Endothelial cell of umbilical vein (primary cell): ENCODE measurements at regions not wholly inside any gene's neighbourhood (a gene's known extent, or its start where the extent isn't known, plus 50 kb on each side); places are given as distances from the start of the nearest gene placed in this dataset.

Source experiments
- BruUV-seq: library from RNA; stranded (reverse); fragments of 400-500 nt; replicated peaks from 2 replicates; lab custom pipeline; 2021; lab: Mats Ljungman, UMichigan
- CTCF ChIA-PET: fragments of 300-600, 350-600 bp; sonication (Branson Sonifier 250); formaldehyde crosslinking; loops from one replicate; lab custom pipeline; 2021; ENCODE audit warnings: antibody characterized with exemption, inconsistent platforms; lab: Charles Lee
- POLR2A ChIA-PET: fragments of 300-600, 350-600 bp; sonication (Branson Sonifier 250); formaldehyde crosslinking; loops from one replicate; lab custom pipeline; 2021; ENCODE audit warnings: antibody characterized with exemption, inconsistent platforms; lab: Charles Lee
- DNase-seq: peaks from one replicate; pipeline ENCODE4 v3.0.0-alpha.2; 2011; ENCODE audit warnings: low read depth, low spot score
- FAIRE-seq: peaks from 2 replicates; lab custom pipeline; 2011; peaks lifted over from hg19 to GRCh38; lab: Jason Lieb, UNC
- H2AFZ ChIP-seq: 2 replicates; pipeline ENCODE4 v1.6.0; 2012; ENCODE audit warnings: low read depth, low read length, control low read depth, inconsistent platforms
- H3K27ac ChIP-seq: 2 replicates; pipeline ENCODE4 v1.5.1; 2011; ENCODE audit warnings: low read depth, mild to moderate bottlenecking, control low read depth, low read length, moderate library complexity; ENCODE audit not compliant: insufficient read depth
- H3K27me3 ChIP-seq, 2 experiments: 2 replicates each; pipeline versions ENCODE4 v1.6.0 to v1.6.1; 2011; ENCODE audit warnings: low read length in 2 of 2, mixed read lengths in 1 of 2; ENCODE audit not compliant: control insufficient read depth in 2 of 2, insufficient read depth in 2 of 2
- H3K36me3 ChIP-seq, 2 experiments: 2 replicates in 1 of 2; 3 replicates in 1 of 2; pipeline ENCODE4 v1.5.1; 2011; ENCODE audit warnings: low read length in 2 of 2, mild to moderate bottlenecking in 1 of 2, moderate library complexity in 1 of 2; ENCODE audit not compliant: control insufficient read depth in 2 of 2, insufficient read depth in 2 of 2; ENCODE audit errors: extremely low read depth in 1 of 2
- H3K4me1 ChIP-seq: 3 replicates; pipeline ENCODE4 v1.5.1; 2011; ENCODE audit warnings: mild to moderate bottlenecking, low read length; ENCODE audit not compliant: control insufficient read depth, insufficient read depth; ENCODE audit errors: extremely low read depth
- H3K4me2 ChIP-seq: 2 replicates; pipeline ENCODE4 v1.6.1; 2011; ENCODE audit warnings: low read length, control low read depth, mixed read lengths; ENCODE audit not compliant: insufficient read depth
- H3K4me3 ChIP-seq, 3 experiments: fragments of 200-600 bp in 1 of 3; sonication (generic), shearing (Covaris generic) in 1 of 3; replicated peaks in 1 of 3; 2 replicates each; pipeline ENCODE4 v1.5.1; 2011 to 2016; ENCODE audit warnings: control low read depth in 3 of 3, low read length in 3 of 3, mild to moderate bottlenecking in 2 of 3, inconsistent platforms in 1 of 3, low read depth in 1 of 3, moderate library complexity in 1 of 3; ENCODE audit not compliant: insufficient read depth in 1 of 3
- H3K79me2 ChIP-seq: 2 replicates; pipeline ENCODE4 v1.6.0; 2012; ENCODE audit warnings: low read length, inconsistent platforms; ENCODE audit not compliant: control insufficient read depth, insufficient read depth
- H3K9ac ChIP-seq: replicated peaks from 2 replicates; pipeline ENCODE3; 2011; ENCODE audit warnings: low read length, control low read depth; ENCODE audit not compliant: insufficient read depth; ENCODE audit errors: extremely low read depth
- H3K9me1 ChIP-seq: replicated peaks from 3 replicates; pipeline ENCODE4 v1.6.0; 2011; ENCODE audit warnings: mild to moderate bottlenecking, low read length; ENCODE audit not compliant: control insufficient read depth, insufficient read depth; ENCODE audit errors: extremely low read depth
- H3K9me3 ChIP-seq: replicated peaks from 2 replicates; pipeline ENCODE4 v1.5.1; 2012; ENCODE audit warnings: low read length, inconsistent platforms; ENCODE audit not compliant: control insufficient read depth, insufficient read depth
- H4K20me1 ChIP-seq: replicated peaks from 2 replicates; pipeline ENCODE3; 2011; ENCODE audit warnings: mild to moderate bottlenecking, low read length; ENCODE audit not compliant: control insufficient read depth, insufficient read depth; ENCODE audit errors: extremely low read depth
- EZH2 ChIP-seq: IDR thresholded peaks from 2 replicates; pipeline ENCODE4 v1.6.1; 2012; ENCODE audit warnings: borderline replicate concordance, low read depth, mild to moderate bottlenecking, moderate library complexity, low read length, inconsistent platforms; ENCODE audit not compliant: severe bottlenecking
- FOS ChIP-seq: IDR thresholded peaks from 2 replicates; pipeline ENCODE4 v1.6.1; 2011; ENCODE audit warnings: mild to moderate bottlenecking, low read length, moderate library complexity, borderline replicate concordance; ENCODE audit not compliant: insufficient read depth
- GATA2 ChIP-seq: IDR thresholded peaks from 2 replicates; pipeline ENCODE4 v1.7.0; 2011; ENCODE audit warnings: low read depth, mild to moderate bottlenecking, moderate library complexity, mixed read lengths, low read length; ENCODE audit not compliant: insufficient read length, insufficient read depth
- JUN ChIP-seq: IDR thresholded peaks from 2 replicates; pipeline ENCODE4 v1.6.1; 2011; ENCODE audit warnings: borderline replicate concordance, low read depth; ENCODE audit not compliant: insufficient read length, insufficient read depth
- MYC ChIP-seq: IDR thresholded peaks from one replicate; pipeline ENCODE4 v1.6.1; 2011; ENCODE audit warnings: mild to moderate bottlenecking, low read depth, low read length
- POLR2A ChIP-seq: IDR thresholded peaks from 2 replicates; pipeline ENCODE4 v1.6.1; 2012; ENCODE audit warnings: low read depth, mild to moderate bottlenecking, control low read depth, low read length
- POLR2AphosphoS5 ChIP-seq: IDR thresholded peaks from 2 replicates; pipeline ENCODE4 v1.6.1; 2012; ENCODE audit warnings: low read depth, mild to moderate bottlenecking, control low read depth, low read length, moderate library complexity; ENCODE audit not compliant: insufficient read depth
- dilution Hi-C: fragments of 300-500 bp; cut with MboI; formaldehyde crosslinking; loops from one replicate; pipeline ENCODE4 v1.15.0; 2019; ENCODE audit warnings: low sequenced_read_pairs; ENCODE audit not compliant: extremely low pct_ligation_motif_present
- intact Hi-C: fragments of 100-400 bp; cut with micrococcal nuclease; formaldehyde crosslinking; loops from one replicate; pipeline ENCODE4 v1.10.0; 2022
- TF ChIP-seq, protein P1 (sequence below): IDR thresholded peaks from 2 replicates; pipeline ENCODE4 v1.6.1; 2011; ENCODE audit not compliant: insufficient read depth, insufficient read length
- TF ChIP-seq, protein P2 (sequence below), 2 donors: IDR thresholded peaks; 1 replicate in 1 of 2; 2 replicates in 1 of 2; pipeline ENCODE4 v1.5.1; 2011; ENCODE audit warnings: low read length in 2 of 2, mild to moderate bottlenecking in 2 of 2, moderate library complexity in 2 of 2, control low read depth in 1 of 2, inconsistent platforms in 1 of 2, low read depth in 1 of 2; ENCODE audit not compliant: insufficient read depth in 1 of 2; ENCODE audit errors: extremely low read depth in 1 of 2

DNA sequence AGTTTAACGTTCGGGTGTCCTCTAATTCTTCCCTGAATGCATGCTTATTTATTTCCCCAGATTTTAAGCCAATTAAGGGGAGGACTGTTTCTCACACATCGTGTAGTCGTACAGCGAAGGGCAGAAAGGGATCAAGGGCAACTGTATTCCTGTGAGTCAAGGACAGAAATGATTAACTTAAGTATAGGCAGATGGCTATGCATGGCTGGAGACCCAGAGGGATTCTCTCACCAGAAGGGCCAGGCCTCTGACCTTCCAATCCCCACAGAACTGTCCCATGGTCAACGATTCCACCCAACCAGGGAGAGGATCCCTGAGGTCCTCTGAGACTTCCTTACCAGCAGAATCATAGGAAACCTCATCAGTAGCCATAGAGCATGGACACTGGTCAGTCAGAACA lies 161.8 kb upstream of the MAP1B start:
- H2AFZ ChIP-seq = no peak overlapping the region
- dilution Hi-C loops = no loop called here

More for the DNA sequence above, 161.8 kb upstream of the MAP1B start:
- DNase-seq = no peak
- FAIRE-seq = no peak
- Histone ChIP-seq H3K79me2 (no peaks in the 10 kb centered on the region), H3K4me2 (no peak overlapping the region), H3K27ac (no peak overlapping the region), H3K9ac (no peak overlapping the region), H3K36me3 (no peaks in the 10 kb centered on the region), H3K9me3 (no peaks in the 10 kb centered on the region), H3K27me3 (peaks cover 23 to 44% of the 10 kb centered on the region in 2 experiments), H3K9me1 (no peaks in the 10 kb centered on the region), H3K4me3 (no peak overlapping the region), H3K4me1 (no peaks in the 10 kb centered on the region), H4K20me1 (no peaks in the 10 kb centered on the region)
- BruUV-seq = no TSS peak
- intact Hi-C loops = no loop called here
- ChIA-PET CTCF (no interaction called here), POLR2A (no interaction called here)
- TF ChIP-seq JUN (no peak), POLR2A (no peak), EZH2 (no peak), FOS (no peak), POLR2AphosphoS5 (no peak), MYC (no peak), GATA2 (no peak)
- TF ChIP-seq, protein P1, sequence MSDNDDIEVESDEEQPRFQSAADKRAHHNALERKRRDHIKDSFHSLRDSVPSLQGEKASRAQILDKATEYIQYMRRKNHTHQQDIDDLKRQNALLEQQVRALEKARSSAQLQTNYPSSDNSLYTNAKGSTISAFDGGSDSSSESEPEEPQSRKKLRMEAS = no peak
- TF ChIP-seq, protein P2, sequence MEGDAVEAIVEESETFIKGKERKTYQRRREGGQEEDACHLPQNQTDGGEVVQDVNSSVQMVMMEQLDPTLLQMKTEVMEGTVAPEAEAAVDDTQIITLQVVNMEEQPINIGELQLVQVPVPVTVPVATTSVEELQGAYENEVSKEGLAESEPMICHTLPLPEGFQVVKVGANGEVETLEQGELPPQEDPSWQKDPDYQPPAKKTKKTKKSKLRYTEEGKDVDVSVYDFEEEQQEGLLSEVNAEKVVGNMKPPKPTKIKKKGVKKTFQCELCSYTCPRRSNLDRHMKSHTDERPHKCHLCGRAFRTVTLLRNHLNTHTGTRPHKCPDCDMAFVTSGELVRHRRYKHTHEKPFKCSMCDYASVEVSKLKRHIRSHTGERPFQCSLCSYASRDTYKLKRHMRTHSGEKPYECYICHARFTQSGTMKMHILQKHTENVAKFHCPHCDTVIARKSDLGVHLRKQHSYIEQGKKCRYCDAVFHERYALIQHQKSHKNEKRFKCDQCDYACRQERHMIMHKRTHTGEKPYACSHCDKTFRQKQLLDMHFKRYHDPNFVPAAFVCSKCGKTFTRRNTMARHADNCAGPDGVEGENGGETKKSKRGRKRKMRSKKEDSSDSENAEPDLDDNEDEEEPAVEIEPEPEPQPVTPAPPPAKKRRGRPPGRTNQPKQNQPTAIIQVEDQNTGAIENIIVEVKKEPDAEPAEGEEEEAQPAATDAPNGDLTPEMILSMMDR (IDR thresholded peaks at IDR 0.05; ENCODE audit: extremely low read depth in 1 of 2, insufficient read depth in 1 of 2, low read depth in 1 of 2, low read length in 2 of 2) = no peak
